ENCODE measurements at regions not wholly inside any gene's neighbourhood (a gene's known extent, or its start where the extent isn't known, plus 50 kb on each side); places are given as distances from the start of the nearest gene placed in this dataset.

GRCh38 chr21:25039461-25040380, 567.6 kb downstream of the MRPL39 start:
- H3K36me3 Mint-ChIP-seq (ENCODE audit: low read depth): no peaks in the 10 kb centered on the region
- no peaks in the 10 kb centered on the region for H3K9me3 Mint-ChIP-seq
- peak overlapping the region; percentile 1 for H3K4me3 Mint-ChIP-seq
- peaks cover 9% of the 10 kb centered on the region for H3K4me1 Mint-ChIP-seq (ENCODE audit: low read depth)
- H3K27me3 Mint-ChIP-seq: no peaks in the 10 kb centered on the region
- H3K27ac Mint-ChIP-seq: peak overlapping the region; percentile 1

GRCh38 chr21:25036775-25037174, 570.5 kb downstream of the MRPL39 start:
- Mint-ChIP-seq H3K4me3 (no peak overlapping the region), H3K27me3 (no peaks in the 10 kb centered on the region), H3K9me3 (no peaks in the 10 kb centered on the region), H3K27ac (no peak overlapping the region), H3K36me3 (ENCODE audit: low read depth) (no peaks in the 10 kb centered on the region), H3K4me1 (ENCODE audit: low read depth) (peaks cover 9% of the 10 kb centered on the region)

- no peaks in the 10 kb centered on the region for H3K27me3 Mint-ChIP-seq
- H3K9me3 Mint-ChIP-seq: peaks cover 3% of the 10 kb centered on the region
- H3K27ac Mint-ChIP-seq: no peak overlapping the region
- no peaks in the 10 kb centered on the region for H3K36me3 Mint-ChIP-seq (ENCODE audit: low read depth)
- H3K4me1 Mint-ChIP-seq (ENCODE audit: low read depth): no peaks in the 10 kb centered on the region
- H3K4me3 Mint-ChIP-seq: no peak overlapping the region
Measured at GRCh38 chr21:25031750-25032149, 575.5 kb downstream of the MRPL39 start.

- no peaks in the 10 kb centered on the region for H3K36me3 Mint-ChIP-seq (ENCODE audit: low read depth)
- H3K4me1 Mint-ChIP-seq (ENCODE audit: low read depth): no peaks in the 10 kb centered on the region
- peaks cover 3% of the 10 kb centered on the region for H3K9me3 Mint-ChIP-seq
- H3K27me3 Mint-ChIP-seq: no peaks in the 10 kb centered on the region
- H3K4me3 Mint-ChIP-seq: no peak overlapping the region
- no peak overlapping the region for H3K27ac Mint-ChIP-seq
Measured at GRCh38 chr21:25029580-25029979, 577.7 kb downstream of the MRPL39 start.

GRCh38 chr21:25025596-25025995, 581.7 kb downstream of the MRPL39 start:
- Mint-ChIP-seq H3K4me3 (no peak overlapping the region), H3K27me3 (no peaks in the 10 kb centered on the region), H3K36me3 (ENCODE audit: low read depth) (no peaks in the 10 kb centered on the region), H3K9me3 (peaks cover 9% of the 10 kb centered on the region), H3K27ac (no peak overlapping the region), H3K4me1 (ENCODE audit: low read depth) (no peaks in the 10 kb centered on the region)

GRCh38 chr21:25024639-25025038, 582.6 kb downstream of the MRPL39 start:
- H3K27me3 Mint-ChIP-seq: no peaks in the 10 kb centered on the region
- H3K4me1 Mint-ChIP-seq (ENCODE audit: low read depth): no peaks in the 10 kb centered on the region
- no peaks in the 10 kb centered on the region for H3K36me3 Mint-ChIP-seq (ENCODE audit: low read depth)
- no peak overlapping the region for H3K27ac Mint-ChIP-seq
- peaks cover 13% of the 10 kb centered on the region for H3K9me3 Mint-ChIP-seq
- H3K4me3 Mint-ChIP-seq: no peak overlapping the region

GRCh38 chr21:25005388-25005787, 601.9 kb downstream of the MRPL39 start:
- no peak overlapping the region for H3K4me3 Mint-ChIP-seq
- H3K9me3 Mint-ChIP-seq: no peaks in the 10 kb centered on the region
- H3K36me3 Mint-ChIP-seq (ENCODE audit: low read depth): no peaks in the 10 kb centered on the region
- H3K27ac Mint-ChIP-seq: no peak overlapping the region
- H3K27me3 Mint-ChIP-seq: no peaks in the 10 kb centered on the region
- no peaks in the 10 kb centered on the region for H3K4me1 Mint-ChIP-seq (ENCODE audit: low read depth)

GRCh38 chr21:25002676-25003075, 604.6 kb downstream of the MRPL39 start:
- Mint-ChIP-seq H3K9me3 (no peaks in the 10 kb centered on the region), H3K4me3 (no peak overlapping the region), H3K4me1 (ENCODE audit: low read depth) (no peaks in the 10 kb centered on the region), H3K27ac (no peak overlapping the region), H3K27me3 (no peaks in the 10 kb centered on the region), H3K36me3 (ENCODE audit: low read depth) (no peaks in the 10 kb centered on the region)

GRCh38 chr21:24995216-24995615, 612.1 kb downstream of the MRPL39 start:
- no peak overlapping the region for H3K27ac Mint-ChIP-seq
- H3K9me3 Mint-ChIP-seq: peaks cover 3% of the 10 kb centered on the region
- no peaks in the 10 kb centered on the region for H3K4me1 Mint-ChIP-seq (ENCODE audit: low read depth)
- H3K4me3 Mint-ChIP-seq: no peak overlapping the region
- H3K27me3 Mint-ChIP-seq: no peaks in the 10 kb centered on the region
- H3K36me3 Mint-ChIP-seq (ENCODE audit: low read depth): no peaks in the 10 kb centered on the region

GRCh38 chr21:24994717-24995116, 612.6 kb downstream of the MRPL39 start:
- no peak overlapping the region for H3K27ac Mint-ChIP-seq
- peaks cover 3% of the 10 kb centered on the region for H3K9me3 Mint-ChIP-seq
- no peaks in the 10 kb centered on the region for H3K36me3 Mint-ChIP-seq (ENCODE audit: low read depth)
- no peak overlapping the region for H3K4me3 Mint-ChIP-seq
- H3K4me1 Mint-ChIP-seq (ENCODE audit: low read depth): no peaks in the 10 kb centered on the region
- H3K27me3 Mint-ChIP-seq: no peaks in the 10 kb centered on the region

GRCh38 chr21:24989516-24989915, 617.8 kb downstream of the MRPL39 start:
- Mint-ChIP-seq H3K4me1 (ENCODE audit: low read depth) (no peaks in the 10 kb centered on the region), H3K9me3 (peaks cover 3% of the 10 kb centered on the region), H3K4me3 (no peak overlapping the region), H3K36me3 (ENCODE audit: low read depth) (no peaks in the 10 kb centered on the region), H3K27me3 (no peaks in the 10 kb centered on the region), H3K27ac (no peak overlapping the region)

GRCh38 chr21:24988941-24989340, 618.3 kb downstream of the MRPL39 start:
- no peak overlapping the region for H3K27ac Mint-ChIP-seq
- H3K4me3 Mint-ChIP-seq: no peak overlapping the region
- H3K36me3 Mint-ChIP-seq (ENCODE audit: low read depth): no peaks in the 10 kb centered on the region
- H3K9me3 Mint-ChIP-seq: peaks cover 3% of the 10 kb centered on the region
- no peaks in the 10 kb centered on the region for H3K4me1 Mint-ChIP-seq (ENCODE audit: low read depth)
- H3K27me3 Mint-ChIP-seq: no peaks in the 10 kb centered on the region

- no peaks in the 10 kb centered on the region for H3K36me3 Mint-ChIP-seq (ENCODE audit: low read depth)
- no peak overlapping the region for H3K27ac Mint-ChIP-seq
- no peaks in the 10 kb centered on the region for H3K4me1 Mint-ChIP-seq (ENCODE audit: low read depth)
- peaks cover 15% of the 10 kb centered on the region for H3K9me3 Mint-ChIP-seq
- H3K27me3 Mint-ChIP-seq: no peaks in the 10 kb centered on the region
- no peak overlapping the region for H3K4me3 Mint-ChIP-seq
Measured at GRCh38 chr21:24976238-24976637, 631.0 kb downstream of the MRPL39 start.

GRCh38 chr21:24969068-24969467, 638.2 kb downstream of the MRPL39 start:
- Mint-ChIP-seq H3K36me3 (ENCODE audit: low read depth) (no peaks in the 10 kb centered on the region), H3K4me1 (ENCODE audit: low read depth) (no peaks in the 10 kb centered on the region), H3K9me3 (peaks cover 15% of the 10 kb centered on the region), H3K27me3 (no peaks in the 10 kb centered on the region), H3K4me3 (no peak overlapping the region), H3K27ac (no peak overlapping the region)

GRCh38 chr21:24955275-24955961, 651.9 kb downstream of the MRPL39 start:
- H3K4me1 Mint-ChIP-seq (ENCODE audit: low read depth): peaks cover 5% of the 10 kb centered on the region
- H3K4me3 Mint-ChIP-seq: no peak overlapping the region

More at GRCh38 chr21:24955275-24955961, 651.9 kb downstream of the MRPL39 start:
- Mint-ChIP-seq H3K9me3 (peaks cover 4% of the 10 kb centered on the region), H3K27me3 (no peaks in the 10 kb centered on the region), H3K27ac (no peak overlapping the region), H3K36me3 (ENCODE audit: low read depth) (no peaks in the 10 kb centered on the region)

Measured in stimulated activated naive CD8-positive, alpha-beta T cell treated with anti-CD3 and anti-CD28 coated beads, Interleukin-15, Interleukin-2, amounts not matched to agents 100 ng/mL and 50 ng/mL, for 24 hours (primary cell).